NCI-H82 (cell line): ENCODE measurements at regions not wholly inside any gene's neighbourhood (a gene's known extent, or its start where the extent isn't known, plus 50 kb on each side); places are given as distances from the start of the nearest gene placed in this dataset.

Experiments
- DNase-seq: peaks from one replicate; lab custom pipeline; 2025; lab: John Stamatoyannopoulos, UW

DNA sequence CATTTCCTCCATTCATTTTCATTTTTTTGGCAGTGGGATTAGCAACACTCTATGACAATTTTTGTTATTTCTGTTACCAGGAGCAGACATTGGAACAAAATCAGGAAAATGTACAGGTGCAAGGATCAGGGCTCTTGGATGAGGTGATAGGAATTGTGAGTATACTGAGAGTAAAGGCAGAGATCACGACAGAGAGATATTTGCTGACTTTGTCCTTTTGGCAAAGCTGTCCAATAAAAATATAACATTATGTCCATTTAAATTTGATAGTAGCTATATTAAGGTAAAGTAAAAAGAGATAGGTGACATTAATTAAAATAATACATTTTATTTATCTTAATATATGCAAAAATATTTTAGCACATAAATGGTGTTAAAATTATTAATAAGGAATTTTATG is 373.1 kb upstream of the GNPDA2 start:
- DNase-seq: no peak

- DNase-seq: no peak
Measured at GRCh38 chr4:45094684-45095083, 368.3 kb upstream of the GNPDA2 start.

DNA sequence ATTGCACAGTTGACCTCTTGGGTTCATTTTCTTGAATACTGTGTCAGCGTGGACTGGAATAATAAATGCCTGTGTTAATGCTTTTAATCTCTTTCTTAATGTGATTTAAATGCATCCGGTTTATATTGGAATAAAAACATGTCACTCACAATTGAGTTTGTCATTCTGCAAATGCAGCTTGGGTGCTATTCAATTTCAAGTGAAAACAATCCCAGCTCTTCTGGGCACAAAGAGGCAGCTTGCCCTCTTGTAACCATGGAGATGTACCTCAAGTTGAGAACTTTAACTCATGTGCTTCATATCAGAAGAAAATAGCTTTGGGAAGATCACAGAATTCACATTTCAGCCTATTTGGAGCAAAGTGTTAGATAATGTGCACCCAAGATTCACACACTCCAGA is 355.7 kb upstream of the GNPDA2 start:
- DNase-seq: no peak

DNA sequence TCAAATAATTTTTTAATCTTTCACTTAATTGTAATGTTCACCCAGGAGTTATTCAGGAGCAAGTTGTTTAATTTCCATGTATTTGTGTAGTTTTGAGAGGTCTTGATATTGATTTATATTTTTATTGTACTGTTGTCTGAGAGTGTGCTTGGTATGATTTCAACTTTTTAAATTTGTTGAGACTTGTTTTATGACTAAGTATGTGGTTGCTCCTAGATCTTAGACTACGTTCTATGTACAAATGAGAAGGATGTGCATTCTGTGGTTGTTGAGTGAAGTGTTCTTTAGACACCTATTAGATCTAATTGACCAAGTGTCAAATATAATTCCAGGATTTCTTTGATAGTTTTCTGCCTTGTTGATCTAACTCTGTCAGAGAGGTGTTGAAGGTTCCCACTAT is 353.3 kb upstream of the GNPDA2 start:
- no peak for DNase-seq

DNA sequence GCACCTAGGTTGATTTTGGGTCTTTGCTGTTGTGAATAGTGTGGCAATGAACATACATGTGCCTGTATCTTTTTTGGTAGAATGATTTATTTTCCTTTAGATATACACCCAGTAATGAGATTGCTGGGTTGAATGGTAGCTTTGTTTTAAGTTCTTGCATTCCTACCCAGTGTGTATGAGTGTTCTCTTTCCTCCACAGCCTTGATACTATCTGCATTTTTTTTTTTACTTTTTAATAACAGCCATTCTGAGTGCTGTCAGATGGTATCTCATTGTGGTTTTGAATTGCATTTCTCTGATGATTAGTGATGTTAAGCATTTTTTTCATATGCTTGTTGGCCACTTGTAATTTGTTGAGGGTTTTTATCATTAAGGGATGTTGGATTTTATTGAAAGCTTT is 351.8 kb upstream of the GNPDA2 start:
- no peak for DNase-seq

DNA sequence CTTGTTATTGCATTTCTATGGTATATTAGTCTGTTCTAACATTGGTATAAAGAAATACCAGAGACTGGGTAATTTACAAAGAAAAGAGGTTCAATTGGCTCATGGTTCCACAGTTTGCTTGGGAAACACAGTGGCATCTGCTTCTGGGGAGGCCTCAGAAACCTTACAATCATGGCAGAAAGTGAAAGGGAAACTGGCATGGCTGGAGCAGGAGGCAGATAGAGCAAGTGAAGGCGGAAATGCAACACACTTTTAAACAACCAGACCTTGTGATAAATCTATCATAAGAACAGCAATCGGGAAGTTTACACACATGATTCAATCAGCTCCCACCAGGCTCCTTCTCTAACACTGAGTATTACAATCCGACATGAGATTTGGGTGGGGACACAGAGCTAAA is 346.6 kb upstream of the GNPDA2 start:
- no peak for DNase-seq

DNA sequence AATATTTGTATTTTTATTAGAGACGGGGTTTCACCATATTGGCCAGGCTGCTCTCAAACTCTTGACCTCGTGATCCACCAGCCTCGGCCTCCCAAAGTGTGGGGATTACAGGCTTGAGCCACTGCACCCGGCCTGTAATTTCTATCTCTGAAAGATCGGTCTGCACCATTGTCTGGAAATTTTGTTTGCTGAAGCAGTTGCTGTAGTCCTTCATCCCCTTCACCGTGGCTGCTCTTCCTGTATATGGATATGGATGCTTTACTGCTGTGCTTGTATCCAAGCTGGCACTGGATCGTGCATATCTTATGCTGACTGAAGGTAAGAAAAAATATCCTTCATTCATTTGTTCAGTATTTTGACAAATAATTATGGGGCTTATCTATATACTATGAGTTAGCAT is 338.4 kb upstream of the GNPDA2 start:
- no peak for DNase-seq

DNA sequence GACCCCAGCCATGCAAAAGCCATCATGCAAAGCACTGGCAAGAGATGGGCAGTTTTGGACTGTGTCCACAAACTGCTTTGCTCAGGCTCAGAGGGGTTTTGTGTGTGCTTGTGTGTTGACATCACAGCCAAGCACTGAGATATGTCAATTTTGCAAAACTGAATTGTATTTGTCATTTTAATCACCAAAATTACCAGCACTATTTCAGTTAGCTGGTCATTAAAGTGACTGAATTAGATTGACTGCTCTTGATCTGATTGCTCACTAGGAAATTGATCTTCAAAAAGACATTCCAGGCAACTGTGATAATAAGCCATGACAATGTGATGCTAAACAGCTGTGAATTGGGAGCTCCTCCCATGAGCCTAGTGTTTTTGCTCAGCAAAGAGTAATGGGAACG is 337.3 kb upstream of the GNPDA2 start:
- DNase-seq: no peak

DNA sequence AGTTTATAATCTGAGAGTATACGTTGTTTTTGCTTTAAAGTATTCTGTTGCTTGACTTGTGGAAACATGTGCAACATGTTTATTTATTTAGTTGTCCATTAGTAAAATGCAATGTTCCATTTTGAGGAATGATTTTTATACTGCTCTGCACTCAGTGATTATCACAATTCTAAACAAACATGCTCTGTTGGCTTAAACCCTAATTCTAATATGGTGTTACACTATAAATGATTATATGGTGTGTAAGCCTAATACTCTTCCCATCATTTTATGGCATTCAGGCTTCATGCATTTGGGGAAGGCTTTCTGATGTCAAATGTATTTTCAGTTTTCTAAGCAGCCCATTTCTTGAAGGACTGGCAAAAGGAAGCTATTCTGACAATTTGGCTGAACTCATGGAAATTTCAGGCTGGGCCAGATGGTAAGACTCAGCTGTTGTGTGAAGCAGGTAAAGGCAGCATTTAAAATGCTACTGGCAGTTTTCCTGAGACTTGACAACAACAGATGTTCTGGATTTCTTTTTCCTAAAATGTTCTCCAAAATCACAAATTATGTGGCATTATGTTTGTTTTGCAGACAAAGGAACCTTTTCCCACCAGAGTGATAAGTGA is 336.7 kb upstream of the GNPDA2 start:
- no peak for DNase-seq

- DNase-seq: no peak
Measured at GRCh38 chr4:45043911-45044310, 317.6 kb upstream of the GNPDA2 start.

GRCh38 chr4:45036677-45037076 is 310.3 kb upstream of the GNPDA2 start:
- peak; percentile 27 for DNase-seq

DNA sequence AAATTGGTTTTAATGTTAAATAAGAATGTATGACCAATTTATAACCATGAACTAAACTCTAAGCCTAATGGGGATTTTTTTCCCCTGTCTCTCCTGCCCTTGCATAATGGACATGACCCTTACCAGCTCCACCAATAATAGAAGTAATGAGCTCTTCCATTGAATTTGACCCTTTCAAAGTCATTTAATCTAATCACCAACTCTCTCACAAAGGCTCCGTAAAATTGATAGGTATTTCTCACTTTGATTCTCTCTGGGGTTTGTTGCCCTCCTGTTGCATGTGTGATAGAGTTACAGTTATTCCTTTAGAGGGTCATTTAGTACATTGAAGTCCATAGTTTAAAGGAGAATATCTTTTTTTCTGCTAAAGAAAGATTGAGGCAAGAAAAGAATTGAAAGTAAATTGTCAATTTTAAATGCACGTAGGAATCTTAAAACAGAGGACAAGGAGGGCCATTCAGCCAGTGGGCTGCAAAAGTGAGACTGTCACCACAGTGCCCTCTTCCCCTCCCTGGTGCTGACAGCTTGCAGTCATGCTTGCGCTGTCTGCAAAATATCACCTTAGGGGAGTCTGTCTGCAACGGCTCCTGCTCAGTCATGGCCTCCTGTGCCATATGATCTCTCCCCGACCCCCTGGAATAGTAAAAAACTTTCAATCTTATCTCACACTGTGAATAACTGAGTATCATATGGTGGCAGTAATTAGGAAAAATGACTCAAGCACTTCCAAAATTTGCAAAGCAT is 307.5 kb upstream of the GNPDA2 start:
- DNase-seq: peak; percentile 1

GRCh38 chr4:45030059-45030458 is 303.7 kb upstream of the GNPDA2 start:
- DNase-seq: peak; percentile 3

GRCh38 chr4:45007508-45007907 is 281.2 kb upstream of the GNPDA2 start:
- DNase-seq: no peak

- DNase-seq: no peak
Measured at GRCh38 chr4:45006078-45006477, 279.7 kb upstream of the GNPDA2 start.

- DNase-seq: no peak
Measured at GRCh38 chr4:45004847-45005565, 278.6 kb upstream of the GNPDA2 start.

DNA sequence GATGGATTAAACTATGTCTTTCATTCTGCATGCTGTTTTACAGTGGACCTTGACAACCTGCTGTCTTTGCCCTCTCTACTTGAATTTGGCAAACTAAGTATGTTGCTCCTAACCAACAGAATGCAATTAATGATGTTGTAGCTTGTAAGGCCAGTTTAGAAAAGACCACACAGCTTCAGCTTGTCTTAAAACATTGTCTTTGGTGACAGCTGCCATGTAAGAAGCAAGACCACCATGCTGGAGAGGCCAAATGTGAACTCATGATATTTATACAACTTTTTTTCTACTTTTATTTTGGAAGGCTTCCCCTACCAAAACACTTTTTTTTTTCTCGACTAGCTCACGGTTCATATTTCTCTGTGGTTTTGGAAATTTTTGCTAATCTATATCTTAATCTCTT is 278.0 kb upstream of the GNPDA2 start:
- DNase-seq: peak; percentile 36

GRCh38 chr4:44996276-44996845 is 270.0 kb upstream of the GNPDA2 start:
- DNase-seq: no peak

- DNase-seq: peak; percentile 32
Measured at GRCh38 chr4:44988011-44988410, 261.7 kb upstream of the GNPDA2 start.

DNA sequence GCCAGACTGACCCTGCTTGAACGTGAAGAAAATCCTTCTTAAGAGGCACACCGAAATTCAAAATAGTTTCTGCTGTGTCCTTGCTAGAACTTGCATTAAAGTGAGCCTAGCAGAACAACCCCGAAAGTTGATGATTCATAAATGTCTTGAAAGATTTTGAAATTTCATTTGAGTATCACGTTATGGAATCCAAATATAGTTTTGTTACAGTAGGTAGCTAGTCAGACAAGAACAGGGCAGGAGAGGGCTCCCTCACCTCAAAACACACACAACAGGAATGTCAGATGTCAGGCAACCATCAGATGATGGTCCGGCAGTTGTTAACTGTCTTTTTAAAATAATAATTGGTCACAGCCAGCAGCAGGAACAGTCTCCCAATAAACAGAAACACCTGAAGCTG is 259.6 kb upstream of the GNPDA2 start:
- no peak for DNase-seq

GRCh38 chr4:44985152-44985551 is 258.8 kb upstream of the GNPDA2 start:
- no peak for DNase-seq

DNA sequence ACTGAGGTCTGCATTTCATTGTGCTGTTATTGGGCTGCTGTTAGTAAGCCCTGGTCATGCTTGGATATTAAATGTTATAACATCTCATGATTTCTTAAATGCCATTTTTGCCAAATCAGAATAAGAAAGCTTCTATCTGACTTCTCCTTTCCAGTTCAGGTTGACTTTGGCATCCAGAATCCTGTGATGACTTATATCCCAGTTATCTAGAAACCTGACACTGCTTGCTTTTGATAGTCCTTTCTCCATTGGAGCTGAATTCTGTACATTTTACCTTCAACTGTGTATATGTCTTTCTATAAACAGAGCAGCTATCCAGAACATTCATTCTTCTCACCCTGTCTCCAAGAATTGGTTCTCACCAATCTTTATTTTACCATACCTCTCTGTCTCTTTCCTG is 257.7 kb upstream of the GNPDA2 start:
- no peak for DNase-seq

DNA sequence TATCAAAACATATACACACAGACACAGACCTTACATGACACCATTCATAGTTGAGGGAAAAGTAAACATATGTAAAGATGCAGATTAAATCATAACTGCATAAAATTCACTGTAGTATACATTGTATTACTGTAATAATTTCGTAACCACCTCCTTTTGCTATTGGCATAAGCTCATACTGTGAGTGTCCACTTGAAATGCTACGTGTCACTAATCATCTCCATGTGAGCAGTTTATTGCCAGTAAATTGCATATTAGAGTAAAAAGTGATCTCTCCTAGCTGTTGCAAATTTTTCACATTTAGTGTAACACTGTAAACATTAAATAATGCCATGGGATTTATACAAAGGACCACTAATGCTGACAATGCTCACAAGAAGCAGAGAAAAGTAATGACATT is 256.7 kb upstream of the GNPDA2 start:
- no peak for DNase-seq
